Neuronal stem cell (in vitro differentiated cells): ENCODE measurements at regions not wholly inside any gene's neighbourhood (a gene's known extent, or its start where the extent isn't known, plus 50 kb on each side); places are given as distances from the start of the nearest gene placed in this dataset. TPM values are rescaled to one million over a fixed set of nuclear protein-coding genes. Genes with fewer than 3 reads are reported as not detected.

Source experiments
- small RNA-seq: library from polyadenylated mRNA; stranded (forward); fragments of <200 nt; extraction: miRNeasy Mini kit (QIAGEN cat#:217004); gene quantifications from one replicate; pipeline ENCODE3, GENCODE V24; 2013; ENCODE audit not compliant: insufficient read depth

Small RNAs in the stretch of these regions (small RNA-seq; reads per million reads assigned to genes)
- gene AL356277.1 (not detected), gene TXNP7 (not detected)
